HG03469 (cell line): ENCODE measurements at regions not wholly inside any gene's neighbourhood (a gene's known extent, or its start where the extent isn't known, plus 50 kb on each side); places are given as distances from the start of the nearest gene placed in this dataset.
A peak's percentile ranks its signal among the peaks of the same experiment; 100 is the strongest.
"Not testable (repeated sequence)": the region's sequence is repeated elsewhere in the genome, so short reads cannot be mapped to it uniquely, and the experiment has no call there.

Source experiments
- ATAC-seq: cut with Tn5 transposase; IDR thresholded peaks from one replicate; pipeline ENCODE4 v1.9.1; 2021; ENCODE audit warnings: mild to moderate bottlenecking, moderate library complexity, moderate number of reproducible peaks; ENCODE audit not compliant: unreplicated experiment

DNA sequence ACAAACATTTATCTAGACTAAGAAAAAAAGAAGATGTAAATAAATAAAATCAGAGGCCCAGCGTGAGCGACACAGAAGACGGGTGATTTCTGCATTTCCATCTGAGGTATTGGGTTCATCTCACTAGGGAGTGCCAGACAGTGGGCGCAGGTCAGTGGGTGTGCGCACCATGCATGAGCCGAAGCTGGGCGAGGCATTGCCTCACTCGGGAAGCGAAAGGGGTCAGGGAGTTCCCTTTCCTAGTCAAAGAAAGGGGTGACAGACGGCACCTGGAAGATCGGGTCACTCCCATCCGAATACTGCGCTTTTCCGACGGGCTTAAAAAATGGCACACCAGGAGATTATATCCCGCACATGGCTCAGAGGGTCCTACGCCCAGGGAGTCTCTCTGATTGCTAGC lies 79.5 kb upstream of the ABCD2 start:
- not testable (repeated sequence) for ATAC-seq

DNA sequence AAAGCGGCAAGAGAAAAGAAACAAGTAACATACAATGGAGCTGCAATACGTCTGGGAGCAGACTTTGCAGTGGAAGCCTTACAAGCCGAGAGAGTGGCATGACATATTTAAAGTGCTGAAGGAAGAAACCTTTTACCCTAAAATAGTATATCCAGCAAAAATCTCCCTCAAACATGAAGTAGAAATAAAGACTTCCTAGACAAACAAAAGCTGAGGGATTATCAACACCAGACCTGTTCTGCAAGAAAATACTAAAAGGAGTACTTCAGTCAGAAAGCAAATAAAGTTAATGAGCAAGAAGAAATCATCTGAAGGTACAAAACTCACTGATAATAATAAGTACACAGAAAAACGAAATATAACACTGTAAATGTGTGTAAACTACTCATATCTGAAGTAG lies 77.5 kb upstream of the ABCD2 start:
- no peak for ATAC-seq

DNA sequence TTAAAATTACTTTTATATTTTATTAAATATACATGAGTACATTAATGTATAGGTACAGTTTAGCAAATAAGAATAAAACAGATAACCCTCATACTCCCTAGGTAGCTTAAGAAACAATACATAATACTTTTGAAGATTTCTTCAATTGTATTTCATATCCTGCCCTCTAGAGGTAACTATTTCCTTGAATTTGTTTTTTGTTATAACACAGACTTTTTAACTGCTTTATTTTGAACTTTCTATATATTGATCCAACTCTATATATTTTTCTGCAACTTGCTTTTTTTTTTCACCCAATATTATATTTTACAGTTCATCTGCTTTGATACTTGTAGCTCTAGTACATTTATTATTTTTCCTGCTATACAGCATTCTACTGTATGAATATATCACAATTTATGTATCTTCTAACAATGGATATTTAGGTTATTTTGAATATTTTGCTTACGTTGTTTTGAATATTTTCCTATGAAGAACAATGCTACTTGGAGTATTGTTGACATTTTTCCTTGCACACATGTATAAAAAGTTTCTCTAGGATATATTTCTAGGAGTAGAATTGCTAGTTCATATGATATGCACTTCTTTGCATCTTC lies 72.8 kb upstream of the ABCD2 start:
- ATAC-seq: peak; percentile 52

DNA sequence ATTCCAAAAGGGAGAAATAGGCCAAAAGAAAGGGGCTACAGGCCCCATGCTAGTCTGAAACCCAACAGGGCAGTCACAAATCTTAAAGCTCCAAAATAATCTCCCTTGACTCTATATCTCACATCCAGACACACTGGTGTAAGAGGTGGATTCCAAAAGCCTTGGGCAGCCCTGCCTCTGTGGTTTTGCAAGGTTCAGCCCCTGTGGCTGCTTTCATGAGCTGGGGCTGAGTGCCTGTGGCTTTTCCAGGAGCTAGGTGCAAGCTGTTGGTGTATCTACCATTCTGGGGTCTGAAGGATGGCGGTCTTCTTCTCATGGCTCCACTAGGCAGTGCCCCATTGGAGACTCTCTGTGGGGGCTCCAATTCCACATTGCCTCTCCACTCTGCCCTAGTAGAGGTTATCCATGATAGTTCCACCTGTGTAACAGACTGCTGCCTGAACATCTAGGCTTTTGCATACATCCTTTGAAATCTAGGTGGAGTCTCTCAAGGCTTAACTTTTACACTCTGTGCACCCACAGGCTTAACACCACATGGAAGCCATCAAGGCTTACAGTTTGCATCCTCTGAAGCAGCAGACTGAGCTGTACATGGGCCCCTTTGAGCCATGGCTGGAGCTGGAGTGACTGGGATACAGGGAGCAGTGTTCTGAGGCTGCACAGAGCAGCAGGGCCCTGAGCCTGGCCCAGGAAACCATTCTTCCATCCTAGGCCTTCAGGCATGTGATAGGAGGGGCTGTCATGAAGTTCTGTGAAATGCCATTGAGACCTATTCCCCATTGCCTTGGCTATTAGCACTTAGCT lies 66.5 kb upstream of the ABCD2 start:
- no peak for ATAC-seq

DNA sequence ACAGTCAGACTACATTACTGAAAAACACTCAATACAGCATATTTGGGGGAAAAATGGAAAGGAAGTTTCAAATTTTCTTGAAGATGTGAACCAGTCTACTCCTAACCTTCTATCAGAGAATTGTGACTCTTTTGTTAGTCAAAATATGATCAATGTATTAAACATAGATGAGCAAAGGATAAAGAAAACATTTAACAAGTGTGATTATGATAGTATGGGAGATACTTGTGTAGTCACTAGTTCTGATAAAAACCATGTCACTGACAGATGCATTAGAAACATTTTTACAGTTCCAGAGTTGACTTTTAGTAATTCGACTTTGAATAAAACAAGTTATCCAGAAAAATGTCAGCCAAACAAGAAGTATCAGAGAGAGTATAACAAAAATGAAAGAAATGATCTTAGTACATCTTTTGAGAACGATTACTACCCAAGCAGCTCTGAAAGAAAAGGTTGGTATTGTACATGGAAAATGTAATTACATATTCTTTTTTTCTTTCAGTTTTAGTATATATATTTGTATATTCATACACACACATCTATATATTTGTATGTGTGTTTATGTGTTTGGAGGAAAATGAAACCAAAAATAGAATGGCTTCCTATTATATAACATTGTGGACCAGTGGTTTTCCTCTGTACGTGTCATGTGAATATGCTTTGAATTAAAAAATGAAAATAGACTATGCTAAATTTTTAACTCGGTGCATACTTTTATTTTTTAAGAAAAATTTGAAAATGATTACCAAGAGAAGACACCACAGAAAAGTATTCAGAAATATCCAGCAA lies 63.3 kb upstream of the ABCD2 start:
- no peak for ATAC-seq

DNA sequence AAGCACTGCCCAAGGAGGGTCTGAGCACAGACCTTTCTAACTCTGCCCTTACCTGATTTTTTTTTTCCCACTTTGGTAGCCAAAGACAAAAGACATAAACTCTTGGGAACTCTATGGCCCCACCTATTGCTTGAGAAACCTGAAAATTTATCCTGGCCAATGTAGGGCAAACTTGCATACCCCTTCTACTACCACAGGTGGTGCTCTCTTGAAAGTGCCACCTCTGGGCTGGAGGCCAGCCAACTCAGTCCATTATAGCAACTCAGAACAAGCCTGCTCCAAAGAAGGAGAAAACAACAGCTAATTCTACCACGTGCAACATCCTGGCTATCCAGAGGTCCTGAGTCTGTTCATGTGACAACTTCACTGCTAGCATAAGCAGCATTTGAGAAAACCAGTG lies 55.7 kb upstream of the ABCD2 start:
- ATAC-seq: no peak

DNA sequence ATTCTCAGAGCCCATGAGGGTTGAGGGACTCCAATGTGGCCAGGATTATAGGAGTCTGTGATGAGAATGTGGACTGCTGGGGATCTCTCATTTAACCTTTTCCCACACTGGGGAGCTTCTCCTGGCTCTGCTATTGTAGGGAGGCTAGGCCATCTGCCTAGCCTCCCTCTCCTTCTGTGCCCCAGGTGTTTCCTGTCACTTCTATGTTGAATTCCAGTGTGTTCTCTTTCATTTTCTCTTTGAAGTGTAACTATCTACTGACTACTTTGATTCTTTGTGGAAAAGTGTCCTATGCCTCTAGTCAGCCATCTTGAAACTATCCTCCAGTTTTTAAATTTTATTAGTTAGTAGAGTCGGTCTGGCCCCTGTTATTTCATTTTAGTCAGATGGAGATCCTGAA lies 53.4 kb upstream of the ABCD2 start:
- no peak for ATAC-seq

DNA sequence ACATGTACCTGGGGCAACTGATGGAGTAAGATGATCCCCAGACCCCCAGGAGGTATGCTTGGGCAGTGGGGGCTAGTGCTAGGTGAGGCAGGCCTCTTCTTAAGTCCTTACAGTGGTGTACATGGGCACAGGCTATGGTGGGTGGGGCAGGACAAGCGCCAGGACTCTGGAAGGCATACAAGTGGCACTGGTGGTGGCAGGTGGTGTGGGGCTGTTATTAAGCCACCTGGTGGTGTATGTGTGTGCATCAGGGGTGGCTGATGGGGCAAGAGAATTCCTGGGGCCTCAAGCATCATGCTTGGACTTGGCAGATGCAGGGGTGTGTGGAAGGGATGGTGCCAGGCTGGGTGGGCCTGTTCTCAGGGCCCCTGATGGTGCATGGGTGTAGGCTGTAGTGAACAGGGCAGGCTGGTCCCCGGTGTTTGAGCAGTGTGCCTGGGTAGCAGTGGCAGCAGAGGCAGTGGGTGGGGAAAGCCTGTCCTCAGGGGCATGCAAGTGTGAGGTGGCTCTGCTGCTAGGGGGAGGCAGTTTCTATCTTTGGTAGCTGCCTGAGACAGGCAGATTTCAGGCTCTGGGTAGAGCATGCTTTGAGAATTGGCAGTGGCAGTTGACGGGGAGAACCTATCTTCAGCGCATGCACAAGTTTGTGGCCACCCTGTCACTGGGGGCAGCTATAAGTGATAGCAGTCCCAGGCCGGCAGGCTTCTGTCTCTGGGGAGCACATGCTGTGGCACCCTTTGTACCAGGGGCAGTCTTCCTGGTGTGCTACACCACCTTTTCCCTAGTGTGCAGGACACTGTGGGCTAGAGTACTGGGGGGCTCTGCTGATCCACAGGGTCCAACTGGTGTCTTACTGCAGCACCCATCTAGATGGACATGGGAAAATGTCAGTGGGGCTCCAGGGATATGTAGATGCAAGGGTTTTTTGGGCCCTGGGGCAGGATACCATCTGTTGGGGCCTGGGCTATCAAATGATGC lies 52.6 kb upstream of the ABCD2 start:
- no peak for ATAC-seq

DNA sequence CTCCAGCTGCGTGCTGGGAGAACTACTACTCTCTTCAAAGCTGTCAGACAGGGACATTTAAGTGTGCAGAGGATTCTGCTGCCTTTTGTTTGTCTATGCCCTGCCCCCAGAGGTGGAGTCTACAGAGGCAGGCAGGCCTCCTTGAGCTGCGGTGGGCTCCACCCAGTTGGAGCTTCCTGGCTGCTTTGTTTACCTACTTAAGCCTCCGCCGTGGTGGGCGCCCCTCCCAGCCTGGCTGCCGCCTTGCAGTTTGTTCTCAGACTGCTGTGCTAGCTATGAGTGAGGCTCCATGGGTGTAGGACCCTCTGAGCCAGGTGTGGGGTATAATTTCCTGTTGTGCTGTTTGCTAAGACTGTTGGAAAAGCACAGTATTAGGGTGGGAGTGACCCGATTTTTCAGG lies 49.9 kb upstream of the ABCD2 start:
- ATAC-seq: not testable (repeated sequence)
